DOHH2 (cell line): ENCODE measurements at regions not wholly inside any gene's neighbourhood (a gene's known extent, or its start where the extent isn't known, plus 50 kb on each side); places are given as distances from the start of the nearest gene placed in this dataset.

Source experiments
- EZH2phosphoT487 ChIP-seq: fragments of 200-600 bp; sonication (generic); IDR thresholded peaks from 2 replicates; pipeline ENCODE4 v1.6.1; 2017; ENCODE audit warnings: borderline replicate concordance, mild to moderate bottlenecking, antibody characterized with exemption, low read length, moderate library complexity, mixed read lengths
- TF ChIP-seq, protein P1 (sequence below): fragments of 200-600 bp; sonication (generic); IDR thresholded peaks from one replicate; pipeline ENCODE4 v1.5.1; 2014; ENCODE audit warnings: antibody characterized with exemption, mild to moderate bottlenecking, low read depth, low read length; ENCODE audit not compliant: poor library complexity, severe bottlenecking

DNA sequence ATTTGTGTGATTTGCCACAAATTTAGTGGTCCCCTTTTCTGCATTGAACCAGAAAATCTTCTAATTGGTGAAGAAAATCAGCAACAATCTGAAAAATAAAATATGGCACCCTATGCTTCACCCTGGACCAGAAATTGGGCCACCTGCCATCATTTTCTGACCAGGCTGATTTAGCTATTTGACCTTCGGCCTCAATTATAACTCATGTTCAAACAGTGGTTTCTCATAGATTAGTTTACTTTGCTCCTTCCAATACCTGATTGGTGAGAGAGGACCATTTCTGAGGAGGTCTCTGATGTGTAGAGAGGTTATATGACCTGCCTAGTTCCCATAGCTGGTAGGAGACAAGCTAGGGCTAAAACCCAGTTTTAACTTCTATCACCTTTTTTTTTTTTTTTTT, 59.0 kb downstream of the PTTG1 start:
- TF ChIP-seq, protein P1, sequence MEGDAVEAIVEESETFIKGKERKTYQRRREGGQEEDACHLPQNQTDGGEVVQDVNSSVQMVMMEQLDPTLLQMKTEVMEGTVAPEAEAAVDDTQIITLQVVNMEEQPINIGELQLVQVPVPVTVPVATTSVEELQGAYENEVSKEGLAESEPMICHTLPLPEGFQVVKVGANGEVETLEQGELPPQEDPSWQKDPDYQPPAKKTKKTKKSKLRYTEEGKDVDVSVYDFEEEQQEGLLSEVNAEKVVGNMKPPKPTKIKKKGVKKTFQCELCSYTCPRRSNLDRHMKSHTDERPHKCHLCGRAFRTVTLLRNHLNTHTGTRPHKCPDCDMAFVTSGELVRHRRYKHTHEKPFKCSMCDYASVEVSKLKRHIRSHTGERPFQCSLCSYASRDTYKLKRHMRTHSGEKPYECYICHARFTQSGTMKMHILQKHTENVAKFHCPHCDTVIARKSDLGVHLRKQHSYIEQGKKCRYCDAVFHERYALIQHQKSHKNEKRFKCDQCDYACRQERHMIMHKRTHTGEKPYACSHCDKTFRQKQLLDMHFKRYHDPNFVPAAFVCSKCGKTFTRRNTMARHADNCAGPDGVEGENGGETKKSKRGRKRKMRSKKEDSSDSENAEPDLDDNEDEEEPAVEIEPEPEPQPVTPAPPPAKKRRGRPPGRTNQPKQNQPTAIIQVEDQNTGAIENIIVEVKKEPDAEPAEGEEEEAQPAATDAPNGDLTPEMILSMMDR: no peak
- no peak for TF ChIP-seq EZH2phosphoT487
